ENCODE measurements at regions not wholly inside any gene's neighbourhood (a gene's known extent, or its start where the extent isn't known, plus 50 kb on each side); places are given as distances from the start of the nearest gene placed in this dataset.

- no peak for DNase-seq
Observed at GRCh38 chr4:123770884-123771283, 374.3 kb downstream of the SPRY1 start.

GRCh38 chr4:123776267-123776666 lies 379.7 kb downstream of the SPRY1 start:
- no peak for DNase-seq

- DNase-seq = no peak
Observed at GRCh38 chr4:123777373-123777772, 380.8 kb downstream of the SPRY1 start.

GRCh38 chr4:123783151-123783790 lies 386.7 kb downstream of the SPRY1 start:
- no peak for DNase-seq

- no peak for DNase-seq
Observed at GRCh38 chr4:123783921-123784320, 387.3 kb downstream of the SPRY1 start.

GRCh38 chr4:123784626-123785025 lies 388.0 kb downstream of the SPRY1 start:
- DNase-seq = no peak

- DNase-seq = no peak
Observed at GRCh38 chr4:123785538-123785937, 388.9 kb downstream of the SPRY1 start.

GRCh38 chr4:123786163-123786915 lies 389.7 kb downstream of the SPRY1 start:
- no peak for DNase-seq

- no peak for DNase-seq
Observed at GRCh38 chr4:123786920-123787319, 390.3 kb downstream of the SPRY1 start.

- DNase-seq = no peak
Observed at GRCh38 chr4:123787512-123788080, 391.0 kb downstream of the SPRY1 start.

- DNase-seq = no peak
Observed at GRCh38 chr4:123788577-123788976, 392.0 kb downstream of the SPRY1 start.

- no peak for DNase-seq
Observed at GRCh38 chr4:123790681-123791080, 394.1 kb downstream of the SPRY1 start.

GRCh38 chr4:123802082-123802645 lies 405.6 kb downstream of the SPRY1 start:
- no peak for DNase-seq

GRCh38 chr4:123802933-123803332 lies 406.3 kb downstream of the SPRY1 start:
- DNase-seq = no peak

GRCh38 chr4:123804196-123804721 lies 407.7 kb downstream of the SPRY1 start:
- no peak for DNase-seq

GRCh38 chr4:123806056-123806455 lies 409.5 kb downstream of the SPRY1 start:
- no peak for DNase-seq

- no peak for DNase-seq
Observed at GRCh38 chr4:123807187-123807586, 410.6 kb downstream of the SPRY1 start.

GRCh38 chr4:123807866-123808265 lies 411.3 kb downstream of the SPRY1 start:
- DNase-seq = no peak

- DNase-seq = no peak
Observed at GRCh38 chr4:123809864-123810263, 413.3 kb downstream of the SPRY1 start.

GRCh38 chr4:123812066-123812390 lies 415.4 kb downstream of the SPRY1 start:
- DNase-seq = no peak

- no peak for DNase-seq
Observed at GRCh38 chr4:123813901-123814300, 417.3 kb downstream of the SPRY1 start.

- no peak for DNase-seq
Observed at GRCh38 chr4:123816462-123816861, 419.9 kb downstream of the SPRY1 start.

GRCh38 chr4:123817025-123817688 lies 420.6 kb downstream of the SPRY1 start:
- no peak for DNase-seq

All from effector CD4-positive, alpha-beta T cell (primary cell).